NCI-H526 (cell line): ENCODE measurements at regions not wholly inside any gene's neighbourhood (a gene's known extent, or its start where the extent isn't known, plus 50 kb on each side); places are given as distances from the start of the nearest gene placed in this dataset.
"Not testable (repeated sequence)": the region's sequence is repeated elsewhere in the genome, so short reads cannot be mapped to it uniquely, and the experiment has no call there.

Experiments used
- DNase-seq, 2 experiments: peaks; one replicate each; lab custom pipeline; 2025; lab: John Stamatoyannopoulos, UW

GRCh38 chr9:41623666-41624065 lies 434.5 kb upstream of the ZNG1F start:
- DNase-seq, result not testable (repeated sequence)

GRCh38 chr9:41619254-41619653 lies 430.1 kb upstream of the ZNG1F start:
- not testable (repeated sequence) for DNase-seq

DNA sequence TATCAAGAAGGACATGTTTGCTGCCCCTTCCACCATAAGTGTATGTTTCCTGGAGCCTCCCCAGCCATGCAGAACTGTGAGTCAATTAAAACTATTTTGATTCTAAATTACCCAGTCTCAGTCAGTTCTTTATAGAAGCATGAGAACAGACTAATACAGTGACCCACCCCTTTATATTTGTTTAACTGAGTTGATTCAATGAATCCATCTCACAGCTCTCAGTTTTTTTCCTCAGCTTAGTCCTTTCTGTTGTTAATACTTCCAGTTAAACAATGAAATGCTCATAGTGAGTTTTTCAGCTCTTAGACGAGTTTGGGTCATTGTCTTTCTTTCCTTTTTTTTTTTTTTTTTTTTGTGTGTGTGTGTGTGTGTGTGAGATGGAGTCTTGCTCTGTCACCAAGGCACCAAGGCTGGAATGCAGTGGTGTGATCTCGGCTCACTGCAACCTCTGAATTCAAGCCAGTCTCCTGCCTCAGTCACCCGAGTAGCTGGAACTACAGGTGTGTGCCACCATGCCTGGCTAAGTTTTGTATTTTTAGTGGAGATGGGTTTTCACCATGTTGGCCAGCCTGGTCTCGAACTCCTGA lies 417.9 kb upstream of the ZNG1F start:
- not testable (repeated sequence) for DNase-seq

DNA sequence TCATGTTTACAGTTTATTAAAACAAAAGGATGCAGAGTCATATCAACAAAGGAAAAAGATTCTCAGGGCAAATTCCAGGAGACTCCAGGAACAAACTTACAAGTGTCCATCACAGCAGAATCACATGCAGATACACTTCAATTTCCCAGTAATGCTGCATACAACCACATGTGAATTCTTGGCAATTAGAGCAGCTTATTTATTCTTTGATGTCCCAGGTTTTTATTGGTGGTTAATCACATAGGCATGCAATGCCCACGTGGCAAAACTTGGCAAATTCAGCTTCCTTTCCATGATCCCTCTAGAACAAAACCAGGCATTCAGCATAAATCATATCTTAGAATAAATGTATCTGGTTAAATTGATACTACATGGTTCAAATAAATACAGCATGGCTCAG lies 376.5 kb upstream of the ZNG1F start:
- DNase-seq, result not testable (repeated sequence)
